ENCODE measurements at regions not wholly inside any gene's neighbourhood (a gene's known extent, or its start where the extent isn't known, plus 50 kb on each side); places are given as distances from the start of the nearest gene placed in this dataset.

DNA sequence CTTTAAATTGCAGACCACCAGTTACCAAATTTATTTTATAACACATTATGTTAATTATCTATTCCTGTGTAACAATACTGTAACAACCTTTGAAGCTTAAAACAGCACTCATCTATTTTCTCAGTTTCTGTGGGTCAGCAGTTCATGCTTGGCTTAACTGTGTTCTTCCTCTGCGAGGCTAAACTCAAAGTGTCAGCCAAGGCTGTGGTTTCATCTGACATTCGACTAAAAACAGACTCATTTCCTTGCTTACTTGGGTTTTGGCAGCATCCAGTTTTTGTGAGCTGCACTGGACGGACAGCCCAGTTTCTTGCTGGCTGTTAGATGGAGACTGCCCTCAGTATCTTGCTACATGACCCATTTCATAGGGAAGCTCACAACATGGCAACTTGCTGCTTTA, 247.3 kb upstream of the KCNH8 start:
- Histone ChIP-seq H3K27ac (ENCODE audit: low read depth in 1 of 2, low read length in 2 of 2) (no peak overlapping the region), H3K9me3 (ENCODE audit: control insufficient read depth in 4 of 4, low read length in 3 of 4) (peaks cover 0 to 2% (median 0%) of the 10 kb centered on the region in 4 donors), H3K9ac (ENCODE audit: low read depth in 1 of 2, low read length in 2 of 2) (no peak overlapping the region), H3K4me1 (ENCODE audit: control insufficient read depth in 4 of 4, insufficient read depth in 4 of 4, low read length in 3 of 4) (no peaks in the 10 kb centered on the region), H3K4me3 (ENCODE audit: low read depth in 1 of 3, low read length in 3 of 3) (no peak overlapping the region), H3K27me3 (ENCODE audit: control insufficient read depth in 4 of 4, insufficient read depth in 4 of 4, low read length in 3 of 4) (peaks cover 0 to 4% (median 0%) of the 10 kb centered on the region in 4 donors), H3K36me3 (ENCODE audit: control insufficient read depth in 4 of 4, insufficient read depth in 3 of 4, low read depth in 1 of 4, low read length in 3 of 4) (no peaks in the 10 kb centered on the region)
- TF ChIP-seq, protein P1, sequence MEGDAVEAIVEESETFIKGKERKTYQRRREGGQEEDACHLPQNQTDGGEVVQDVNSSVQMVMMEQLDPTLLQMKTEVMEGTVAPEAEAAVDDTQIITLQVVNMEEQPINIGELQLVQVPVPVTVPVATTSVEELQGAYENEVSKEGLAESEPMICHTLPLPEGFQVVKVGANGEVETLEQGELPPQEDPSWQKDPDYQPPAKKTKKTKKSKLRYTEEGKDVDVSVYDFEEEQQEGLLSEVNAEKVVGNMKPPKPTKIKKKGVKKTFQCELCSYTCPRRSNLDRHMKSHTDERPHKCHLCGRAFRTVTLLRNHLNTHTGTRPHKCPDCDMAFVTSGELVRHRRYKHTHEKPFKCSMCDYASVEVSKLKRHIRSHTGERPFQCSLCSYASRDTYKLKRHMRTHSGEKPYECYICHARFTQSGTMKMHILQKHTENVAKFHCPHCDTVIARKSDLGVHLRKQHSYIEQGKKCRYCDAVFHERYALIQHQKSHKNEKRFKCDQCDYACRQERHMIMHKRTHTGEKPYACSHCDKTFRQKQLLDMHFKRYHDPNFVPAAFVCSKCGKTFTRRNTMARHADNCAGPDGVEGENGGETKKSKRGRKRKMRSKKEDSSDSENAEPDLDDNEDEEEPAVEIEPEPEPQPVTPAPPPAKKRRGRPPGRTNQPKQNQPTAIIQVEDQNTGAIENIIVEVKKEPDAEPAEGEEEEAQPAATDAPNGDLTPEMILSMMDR (IDR thresholded peaks at IDR 0.05; ENCODE audit: low read depth, low read length, missing input control) = no peak
- TF ChIP-seq RAD21 (IDR thresholded peaks at IDR 0.05) (no peak), RXRA (IDR thresholded peaks at IDR 0.05) (no peak), JUND (IDR thresholded peaks at IDR 0.05) (no peak), NR2F2 (IDR thresholded peaks at IDR 0.05) (no peak), YY1 (IDR thresholded peaks at IDR 0.05) (no peak), HNF4G (IDR thresholded peaks at IDR 0.05) (no peak), TAF1 (conservative IDR thresholded peaks at IDR 0.05) (no peak), FOXA2 (IDR thresholded peaks at IDR 0.05) (no peak), FOXA1 (IDR thresholded peaks at IDR 0.05) (no peak), EGR1 (IDR thresholded peaks at IDR 0.05; ENCODE audit: low read depth in 2 of 2) (no peak), SP1 (IDR thresholded peaks at IDR 0.05) (no peak), GABPA (IDR thresholded peaks at IDR 0.05 in 1 of 2, conservative IDR thresholded peaks at IDR 0.05 in 1 of 2) (no peak), HNF4A (conservative IDR thresholded peaks at IDR 0.05) (no peak)
- TF ChIP-seq, protein P2, sequence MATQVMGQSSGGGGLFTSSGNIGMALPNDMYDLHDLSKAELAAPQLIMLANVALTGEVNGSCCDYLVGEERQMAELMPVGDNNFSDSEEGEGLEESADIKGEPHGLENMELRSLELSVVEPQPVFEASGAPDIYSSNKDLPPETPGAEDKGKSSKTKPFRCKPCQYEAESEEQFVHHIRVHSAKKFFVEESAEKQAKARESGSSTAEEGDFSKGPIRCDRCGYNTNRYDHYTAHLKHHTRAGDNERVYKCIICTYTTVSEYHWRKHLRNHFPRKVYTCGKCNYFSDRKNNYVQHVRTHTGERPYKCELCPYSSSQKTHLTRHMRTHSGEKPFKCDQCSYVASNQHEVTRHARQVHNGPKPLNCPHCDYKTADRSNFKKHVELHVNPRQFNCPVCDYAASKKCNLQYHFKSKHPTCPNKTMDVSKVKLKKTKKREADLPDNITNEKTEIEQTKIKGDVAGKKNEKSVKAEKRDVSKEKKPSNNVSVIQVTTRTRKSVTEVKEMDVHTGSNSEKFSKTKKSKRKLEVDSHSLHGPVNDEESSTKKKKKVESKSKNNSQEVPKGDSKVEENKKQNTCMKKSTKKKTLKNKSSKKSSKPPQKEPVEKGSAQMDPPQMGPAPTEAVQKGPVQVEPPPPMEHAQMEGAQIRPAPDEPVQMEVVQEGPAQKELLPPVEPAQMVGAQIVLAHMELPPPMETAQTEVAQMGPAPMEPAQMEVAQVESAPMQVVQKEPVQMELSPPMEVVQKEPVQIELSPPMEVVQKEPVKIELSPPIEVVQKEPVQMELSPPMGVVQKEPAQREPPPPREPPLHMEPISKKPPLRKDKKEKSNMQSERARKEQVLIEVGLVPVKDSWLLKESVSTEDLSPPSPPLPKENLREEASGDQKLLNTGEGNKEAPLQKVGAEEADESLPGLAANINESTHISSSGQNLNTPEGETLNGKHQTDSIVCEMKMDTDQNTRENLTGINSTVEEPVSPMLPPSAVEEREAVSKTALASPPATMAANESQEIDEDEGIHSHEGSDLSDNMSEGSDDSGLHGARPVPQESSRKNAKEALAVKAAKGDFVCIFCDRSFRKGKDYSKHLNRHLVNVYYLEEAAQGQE (IDR thresholded peaks at IDR 0.05) = no peak
- TF ChIP-seq, protein P3, sequence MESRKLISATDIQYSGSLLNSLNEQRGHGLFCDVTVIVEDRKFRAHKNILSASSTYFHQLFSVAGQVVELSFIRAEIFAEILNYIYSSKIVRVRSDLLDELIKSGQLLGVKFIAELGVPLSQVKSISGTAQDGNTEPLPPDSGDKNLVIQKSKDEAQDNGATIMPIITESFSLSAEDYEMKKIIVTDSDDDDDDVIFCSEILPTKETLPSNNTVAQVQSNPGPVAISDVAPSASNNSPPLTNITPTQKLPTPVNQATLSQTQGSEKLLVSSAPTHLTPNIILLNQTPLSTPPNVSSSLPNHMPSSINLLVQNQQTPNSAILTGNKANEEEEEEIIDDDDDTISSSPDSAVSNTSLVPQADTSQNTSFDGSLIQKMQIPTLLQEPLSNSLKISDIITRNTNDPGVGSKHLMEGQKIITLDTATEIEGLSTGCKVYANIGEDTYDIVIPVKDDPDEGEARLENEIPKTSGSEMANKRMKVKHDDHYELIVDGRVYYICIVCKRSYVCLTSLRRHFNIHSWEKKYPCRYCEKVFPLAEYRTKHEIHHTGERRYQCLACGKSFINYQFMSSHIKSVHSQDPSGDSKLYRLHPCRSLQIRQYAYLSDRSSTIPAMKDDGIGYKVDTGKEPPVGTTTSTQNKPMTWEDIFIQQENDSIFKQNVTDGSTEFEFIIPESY (IDR thresholded peaks at IDR 0.05) = no peak
- TF ChIP-seq, protein P4, sequence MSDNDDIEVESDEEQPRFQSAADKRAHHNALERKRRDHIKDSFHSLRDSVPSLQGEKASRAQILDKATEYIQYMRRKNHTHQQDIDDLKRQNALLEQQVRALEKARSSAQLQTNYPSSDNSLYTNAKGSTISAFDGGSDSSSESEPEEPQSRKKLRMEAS (IDR thresholded peaks at IDR 0.05) = no peak
- TF ChIP-seq, protein P5, sequence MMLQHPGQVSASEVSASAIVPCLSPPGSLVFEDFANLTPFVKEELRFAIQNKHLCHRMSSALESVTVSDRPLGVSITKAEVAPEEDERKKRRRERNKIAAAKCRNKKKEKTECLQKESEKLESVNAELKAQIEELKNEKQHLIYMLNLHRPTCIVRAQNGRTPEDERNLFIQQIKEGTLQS (IDR thresholded peaks at IDR 0.05) = no peak
- DNase-seq (ENCODE audit: low spot score) = no peak
- WGBS = 35% methylated on average over 3 of the region's 3 CpGs

All from liver (tissue), 8 donors.